ENCODE measurements at regions not wholly inside any gene's neighbourhood (a gene's known extent, or its start where the extent isn't known, plus 50 kb on each side); places are given as distances from the start of the nearest gene placed in this dataset.

- TF ChIP-seq NR2C2 (CRISPR knock-in tag; IDR thresholded peaks at IDR 0.05) (no peak), HMGA2 (CRISPR knock-in tag; IDR thresholded peaks at IDR 0.05) (no peak), ZNF121 (CRISPR knock-in tag; IDR thresholded peaks at IDR 0.05) (no peak), JUN (CRISPR knock-in tag; IDR thresholded peaks at IDR 0.05) (no peak), CREM (CRISPR knock-in tag; IDR thresholded peaks at IDR 0.05) (no peak), MLX (CRISPR knock-in tag; IDR thresholded peaks at IDR 0.05) (no peak), STAT6 (CRISPR knock-in tag; conservative IDR thresholded peaks at IDR 0.05; ENCODE audit: low read depth) (no peak), NFATC4 (CRISPR knock-in tag; IDR thresholded peaks at IDR 0.05) (no peak), FOXJ3 (CRISPR knock-in tag; IDR thresholded peaks at IDR 0.05; ENCODE audit: borderline replicate concordance) (no peak)
Measured at GRCh38 chr18:24940416-24940815, 411.6 kb downstream of the ZNF521 start (continued).

GRCh38 chr18:24941174-24941951 is 410.6 kb downstream of the ZNF521 start:
- no peak for ATAC-seq

More at GRCh38 chr18:24941174-24941951, 410.6 kb downstream of the ZNF521 start:
- POLR2A ChIA-PET = no interaction called here
- Mint-ChIP-seq H3K4me3 (no peak overlapping the region), H3K27ac (no peak overlapping the region), H3K27me3 (ENCODE audit: low read depth) (no peaks in the 10 kb centered on the region), H3K4me1 (0 out of 2 replicates have a peak, but pooled peaks cover 7% of the 10 kb centered on the region), H3K9me3 (no peaks in the 10 kb centered on the region), H3K36me3 (no peaks in the 10 kb centered on the region)
- TF ChIP-seq MXD4 (CRISPR knock-in tag; IDR thresholded peaks at IDR 0.05; ENCODE audit: borderline replicate concordance) (no peak), ZBTB43 (CRISPR knock-in tag; IDR thresholded peaks at IDR 0.05) (no peak), CTCF (IDR thresholded peaks at IDR 0.05) (no peak), EMX1 (CRISPR knock-in tag; IDR thresholded peaks at IDR 0.05) (no peak), KAT7 (CRISPR knock-in tag; IDR thresholded peaks at IDR 0.05; ENCODE audit: borderline replicate concordance) (no peak), OVOL2 (CRISPR knock-in tag; IDR thresholded peaks at IDR 0.05; ENCODE audit: borderline replicate concordance) (no peak), FOXP1 (CRISPR knock-in tag; IDR thresholded peaks at IDR 0.05; ENCODE audit: borderline replicate concordance) (no peak), CREB1 (CRISPR knock-in tag; IDR thresholded peaks at IDR 0.05) (no peak), NR3C1 (CRISPR knock-in tag; conservative IDR thresholded peaks at IDR 0.05; ENCODE audit: low read depth) (no peak), USF1 (CRISPR knock-in tag; IDR thresholded peaks at IDR 0.05) (no peak), ZMAT4 (CRISPR knock-in tag; IDR thresholded peaks at IDR 0.05) (no peak)
- DNase-seq (ENCODE audit: low spot score) = no peak
- CTCF ChIA-PET = no interaction called here

All from WTC11 (cell line).